ENCODE measurements at regions not wholly inside any gene's neighbourhood (a gene's known extent, or its start where the extent isn't known, plus 50 kb on each side); places are given as distances from the start of the nearest gene placed in this dataset.

DNA sequence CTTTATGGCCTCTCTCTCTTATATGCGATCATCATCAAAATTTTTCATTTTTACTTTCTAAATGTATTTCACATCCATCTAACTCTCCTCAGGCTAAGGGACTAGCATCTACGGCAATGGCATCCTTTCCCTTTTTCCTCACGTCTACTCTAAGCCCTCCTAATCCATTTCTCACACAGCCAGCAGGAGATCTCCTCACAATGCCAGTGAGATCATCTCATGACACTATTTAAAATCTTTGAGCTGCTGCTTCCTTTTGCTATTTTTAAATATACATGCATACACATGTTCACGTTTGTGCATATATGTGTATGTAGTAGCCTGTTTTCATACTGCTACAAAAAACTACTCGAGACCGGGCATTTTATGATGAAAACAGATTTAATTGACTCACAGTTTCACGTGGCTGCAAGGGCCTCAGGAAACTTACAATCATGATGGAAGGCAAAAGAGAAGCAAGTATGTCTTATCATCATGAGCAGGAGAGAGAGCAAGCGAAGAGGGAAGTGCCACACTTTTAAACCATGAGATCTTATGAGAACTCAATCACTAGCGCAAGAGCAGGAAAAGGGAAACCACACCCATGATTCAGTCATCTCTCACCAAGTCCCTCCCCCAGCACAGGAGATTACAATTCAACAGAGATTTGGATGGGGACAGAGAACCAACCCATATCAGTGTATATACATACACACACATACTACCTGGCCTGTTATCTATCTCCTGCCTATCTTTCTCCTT is 599.2 kb upstream of the ROBO1 start:
- DNase-seq (ENCODE audit: low read depth) = no peak
- no peak overlapping the region for H3K4me3 ChIP-seq (ENCODE audit: low read depth, low read length)
- TF ChIP-seq, protein P1, sequence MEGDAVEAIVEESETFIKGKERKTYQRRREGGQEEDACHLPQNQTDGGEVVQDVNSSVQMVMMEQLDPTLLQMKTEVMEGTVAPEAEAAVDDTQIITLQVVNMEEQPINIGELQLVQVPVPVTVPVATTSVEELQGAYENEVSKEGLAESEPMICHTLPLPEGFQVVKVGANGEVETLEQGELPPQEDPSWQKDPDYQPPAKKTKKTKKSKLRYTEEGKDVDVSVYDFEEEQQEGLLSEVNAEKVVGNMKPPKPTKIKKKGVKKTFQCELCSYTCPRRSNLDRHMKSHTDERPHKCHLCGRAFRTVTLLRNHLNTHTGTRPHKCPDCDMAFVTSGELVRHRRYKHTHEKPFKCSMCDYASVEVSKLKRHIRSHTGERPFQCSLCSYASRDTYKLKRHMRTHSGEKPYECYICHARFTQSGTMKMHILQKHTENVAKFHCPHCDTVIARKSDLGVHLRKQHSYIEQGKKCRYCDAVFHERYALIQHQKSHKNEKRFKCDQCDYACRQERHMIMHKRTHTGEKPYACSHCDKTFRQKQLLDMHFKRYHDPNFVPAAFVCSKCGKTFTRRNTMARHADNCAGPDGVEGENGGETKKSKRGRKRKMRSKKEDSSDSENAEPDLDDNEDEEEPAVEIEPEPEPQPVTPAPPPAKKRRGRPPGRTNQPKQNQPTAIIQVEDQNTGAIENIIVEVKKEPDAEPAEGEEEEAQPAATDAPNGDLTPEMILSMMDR (IDR thresholded peaks at IDR 0.05; ENCODE audit: insufficient read depth, low read depth, low read length) = no peak

DNA sequence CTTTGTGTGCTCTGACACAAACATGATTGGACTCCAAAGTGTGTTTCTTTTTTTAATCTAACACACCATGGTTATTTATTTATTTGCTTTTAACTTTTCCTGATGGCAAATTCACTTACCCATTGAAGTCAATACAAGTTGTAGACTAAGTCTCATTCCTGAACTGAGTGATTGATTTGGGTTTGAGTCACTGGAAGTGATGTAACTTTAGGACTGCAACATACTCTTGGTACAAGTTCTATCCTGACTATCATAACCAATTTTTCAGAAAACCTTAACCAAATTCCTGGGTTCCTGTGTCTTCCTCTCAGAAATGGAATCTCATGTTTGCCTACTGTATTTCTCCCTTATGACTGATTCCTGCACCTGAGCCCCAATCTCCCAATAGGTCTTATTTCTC is 590.0 kb upstream of the ROBO1 start:
- TF ChIP-seq, protein P1 (IDR thresholded peaks at IDR 0.05; ENCODE audit: insufficient read depth, low read depth, low read length) = no peak
- no peak overlapping the region for H3K4me3 ChIP-seq (ENCODE audit: low read depth, low read length)
- DNase-seq (ENCODE audit: low read depth) = no peak

DNA sequence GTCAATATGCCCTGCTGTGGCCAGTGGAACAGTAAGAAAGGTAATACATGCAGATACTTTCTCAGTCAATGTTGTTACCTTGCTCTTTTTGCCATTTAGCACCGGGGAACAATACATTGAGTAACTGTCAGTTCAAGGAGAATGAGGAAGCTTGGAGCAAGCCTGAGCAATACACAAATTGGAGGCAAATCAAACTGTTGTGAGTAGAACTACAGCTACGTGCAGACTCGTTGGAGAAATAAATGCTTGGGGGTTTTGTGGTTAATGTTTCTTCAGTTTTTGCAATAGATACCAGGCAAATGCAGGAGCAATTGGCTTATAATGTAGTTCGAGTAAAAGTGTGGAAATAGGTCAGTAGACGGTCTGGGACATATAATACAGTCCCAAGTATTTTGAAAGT is 587.3 kb upstream of the ROBO1 start:
- no peak for DNase-seq (ENCODE audit: low read depth)
- TF ChIP-seq, protein P1 (IDR thresholded peaks at IDR 0.05; ENCODE audit: insufficient read depth, low read depth, low read length) = no peak
- no peak overlapping the region for H3K4me3 ChIP-seq (ENCODE audit: low read depth, low read length)

DNA sequence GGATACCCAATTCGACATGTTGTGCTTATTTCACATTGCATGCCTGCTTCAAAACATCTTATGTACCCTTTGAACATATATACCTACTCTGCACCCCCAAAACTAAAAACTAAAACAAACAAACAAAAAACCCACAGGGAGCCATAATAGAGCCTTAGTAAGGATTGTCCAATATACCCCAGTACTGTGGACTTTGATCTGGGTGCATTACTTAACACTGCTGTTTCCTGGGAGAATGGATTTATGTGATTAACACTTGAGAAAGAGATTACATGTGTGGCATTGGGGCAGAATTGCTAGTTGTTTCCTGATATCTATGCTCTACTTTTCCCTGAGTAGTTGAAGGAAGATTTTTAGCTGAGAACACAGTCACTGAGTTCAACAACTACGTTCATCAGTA is 583.4 kb upstream of the ROBO1 start:
- TF ChIP-seq, protein P1 (IDR thresholded peaks at IDR 0.05; ENCODE audit: insufficient read depth, low read depth, low read length) = no peak
- no peak overlapping the region for H3K4me3 ChIP-seq (ENCODE audit: low read depth, low read length)
- no peak for DNase-seq (ENCODE audit: low read depth)

DNA sequence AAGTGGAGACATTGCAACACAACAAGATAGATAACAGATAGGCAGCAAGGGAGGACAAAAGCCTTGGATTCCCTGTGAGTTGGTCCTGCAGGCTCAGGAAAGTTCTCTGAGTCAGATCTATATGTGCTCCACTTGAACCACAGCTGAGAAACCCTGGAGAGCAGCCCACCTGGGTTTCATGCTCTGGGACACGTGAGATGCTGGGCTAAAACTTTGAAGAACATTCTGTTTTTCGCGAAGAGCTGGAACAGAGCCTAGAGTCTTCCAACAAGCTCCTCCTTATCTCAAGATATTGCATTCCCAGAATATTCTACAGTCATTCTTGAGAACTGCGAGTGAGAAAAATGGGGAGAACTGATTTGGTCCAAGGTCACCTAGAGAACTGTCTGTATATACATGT is 583.0 kb upstream of the ROBO1 start:
- no peak overlapping the region for H3K4me3 ChIP-seq (ENCODE audit: low read depth, low read length)
- DNase-seq (ENCODE audit: low read depth) = no peak
- TF ChIP-seq, protein P1 (IDR thresholded peaks at IDR 0.05; ENCODE audit: insufficient read depth, low read depth, low read length) = no peak

DNA sequence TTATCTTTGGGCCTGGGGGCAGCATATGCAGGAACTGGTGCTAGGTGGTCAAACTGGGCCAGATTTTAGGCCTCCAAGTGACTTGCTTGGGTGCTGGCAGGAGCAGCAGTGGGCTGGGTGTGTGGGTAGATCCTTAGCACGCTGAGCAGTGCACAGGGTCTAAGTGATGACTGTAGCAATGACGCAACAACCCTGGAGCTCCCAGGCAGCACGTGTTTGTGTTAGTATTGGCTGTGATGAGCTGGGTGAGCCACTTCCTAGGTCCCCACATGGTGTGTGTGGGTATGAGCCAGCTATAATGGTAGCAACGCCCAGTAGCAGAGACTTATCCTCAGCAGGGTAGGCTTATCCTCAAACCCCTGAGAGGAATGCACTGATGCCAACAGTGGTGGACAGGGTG is 570.6 kb upstream of the ROBO1 start:
- DNase-seq (ENCODE audit: low read depth) = no peak
- TF ChIP-seq, protein P1 (IDR thresholded peaks at IDR 0.05; ENCODE audit: insufficient read depth, low read depth, low read length) = no peak

DNA sequence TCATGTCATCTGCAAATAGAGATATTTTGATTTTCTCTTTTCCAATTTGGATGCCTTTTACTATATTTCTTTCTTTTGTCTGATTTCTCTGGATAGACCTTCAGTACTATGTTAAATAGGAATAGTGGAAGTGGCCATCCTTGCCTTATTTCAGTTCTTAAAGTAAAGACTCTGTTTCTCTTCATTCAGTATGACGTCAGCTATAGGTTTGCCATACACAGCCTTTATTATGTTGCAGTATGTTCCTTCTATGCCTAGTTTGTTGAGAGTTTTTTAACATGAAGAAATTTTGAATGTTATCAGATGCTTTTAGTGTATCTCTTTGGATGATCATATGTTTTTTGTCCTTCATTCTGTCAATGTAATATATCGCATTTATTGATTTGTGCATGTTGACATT is 566.7 kb upstream of the ROBO1 start:
- no peak for DNase-seq (ENCODE audit: low read depth)
- no peak overlapping the region for H3K4me3 ChIP-seq (ENCODE audit: low read depth, low read length)
- TF ChIP-seq, protein P1 (IDR thresholded peaks at IDR 0.05; ENCODE audit: insufficient read depth, low read depth, low read length) = no peak

More for the DNA sequence above, 570.6 kb upstream of the ROBO1 start:
- H3K4me3 ChIP-seq (ENCODE audit: low read depth, low read length) = no peak overlapping the region

Data from fibroblast of villous mesenchyme (primary cell).